Fibroblast of lung (primary cell): ENCODE measurements at regions not wholly inside any gene's neighbourhood (a gene's known extent, or its start where the extent isn't known, plus 50 kb on each side); places are given as distances from the start of the nearest gene placed in this dataset.

Experiments used
- DNase-seq, 2 donors: peaks; one replicate each; pipeline versions ENCODE4 v3.0.0 to v3.0.0-alpha.2; 2010; ENCODE audit warnings: low read depth in 2 of 2
- H2AFZ ChIP-seq: 2 replicates; pipeline ENCODE4 v1.5.1; 2012; ENCODE audit warnings: low read length, control low read depth, inconsistent platforms
- H3K27ac ChIP-seq: 2 replicates; pipeline ENCODE4 v1.5.1; 2011; ENCODE audit warnings: low read length, control low read depth; ENCODE audit not compliant: insufficient read depth
- H3K27me3 ChIP-seq: 2 replicates; pipeline ENCODE4 v1.5.1; 2011; ENCODE audit warnings: mild to moderate bottlenecking, low read length; ENCODE audit not compliant: control insufficient read depth, insufficient read depth
- H3K36me3 ChIP-seq: 2 replicates; pipeline ENCODE4 v1.5.1; 2011; ENCODE audit warnings: low read length; ENCODE audit not compliant: control insufficient read depth, insufficient read depth
- H3K4me1 ChIP-seq: 2 replicates; pipeline ENCODE4 v1.5.1; 2011; ENCODE audit warnings: low read length; ENCODE audit not compliant: control insufficient read depth, insufficient read depth; ENCODE audit errors: extremely low read depth
- H3K4me2 ChIP-seq: 2 replicates; pipeline ENCODE4 v1.5.1; 2011; ENCODE audit warnings: low read length, control low read depth; ENCODE audit not compliant: insufficient read depth; ENCODE audit errors: extremely low read depth
- H3K4me3 ChIP-seq, 4 experiments: fragments of 200-600 bp in 1 of 4; sonication (generic) in 1 of 4; replicated peaks in 1 of 4; 2 replicates each; pipeline ENCODE4 v1.5.1; 2011 to 2016; ENCODE audit warnings: low read length in 4 of 4, low read depth in 3 of 4, mild to moderate bottlenecking in 3 of 4, control low read depth in 2 of 4, inconsistent platforms in 1 of 4, mixed read lengths in 1 of 4; ENCODE audit not compliant: insufficient read depth in 1 of 4; ENCODE audit errors: control extremely low read depth in 1 of 4
- H3K79me2 ChIP-seq: 2 replicates; pipeline ENCODE4 v1.5.1; 2012; ENCODE audit warnings: mild to moderate bottlenecking, low read length, inconsistent platforms; ENCODE audit not compliant: control insufficient read depth, insufficient read depth
- H3K9ac ChIP-seq: 2 replicates; pipeline ENCODE4 v1.5.1; 2011; ENCODE audit warnings: mild to moderate bottlenecking, low read length, control low read depth; ENCODE audit not compliant: insufficient read depth
- H3K9me3 ChIP-seq: 2 replicates; pipeline ENCODE4 v1.5.1; 2012; ENCODE audit warnings: low read depth, low read length; ENCODE audit not compliant: control insufficient read depth, insufficient read depth
- H4K20me1 ChIP-seq: 2 replicates; pipeline ENCODE4 v1.5.1; 2011; ENCODE audit warnings: low read length; ENCODE audit not compliant: control insufficient read depth, insufficient read depth; ENCODE audit errors: extremely low read depth
- CTCF ChIP-seq, 2 donors: IDR thresholded peaks in 1 of 2; conservative IDR thresholded peaks in 1 of 2; 1 replicate in 1 of 2; 2 replicates in 1 of 2; pipeline ENCODE4 v1.5.1; 2011 to 2012; ENCODE audit warnings: low read length in 2 of 2, control low read depth in 1 of 2, inconsistent platforms in 1 of 2, low read depth in 1 of 2, mild to moderate bottlenecking in 1 of 2
- EZH2 ChIP-seq: IDR thresholded peaks from 2 replicates; pipeline ENCODE4 v1.5.1; 2012; ENCODE audit warnings: low read length, control low read depth, mild to moderate bottlenecking; ENCODE audit errors: missing control alignments

DNA sequence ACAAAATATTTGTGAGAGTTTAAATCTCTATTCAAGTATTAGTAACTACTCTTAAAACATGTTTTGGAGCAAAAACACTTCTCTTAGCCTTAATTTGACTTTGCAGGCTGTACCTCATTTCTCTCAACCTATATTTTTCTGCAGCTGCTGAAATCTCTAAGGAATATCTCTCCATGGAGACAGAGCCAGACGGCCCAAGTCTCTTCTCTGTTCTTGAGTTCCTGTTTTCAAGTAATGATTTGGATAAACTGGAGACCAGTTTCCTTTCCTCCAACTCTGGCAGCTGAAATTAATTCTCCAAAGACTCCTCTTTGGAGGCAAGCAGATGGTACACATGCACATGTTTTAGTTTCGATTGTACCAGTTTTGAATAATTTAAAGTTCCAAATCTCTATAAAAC, 659.7 kb upstream of the NEGR1 start:
- Histone ChIP-seq H3K36me3 (no peaks in the 10 kb centered on the region), H3K79me2 (no peaks in the 10 kb centered on the region), H3K27ac (no peak overlapping the region), H3K9me3 (no peaks in the 10 kb centered on the region), H3K4me2 (no peak overlapping the region), H3K9ac (no peak overlapping the region), H3K4me3 (no peak overlapping the region), H3K27me3 (no peaks in the 10 kb centered on the region), H4K20me1 (no peaks in the 10 kb centered on the region), H2AFZ (no peak overlapping the region), H3K4me1 (no peaks in the 10 kb centered on the region)
- TF ChIP-seq EZH2 (no peak), CTCF (conservative IDR thresholded peaks at IDR 0.05 in 1 of 2, IDR thresholded peaks at IDR 0.05 in 1 of 2; ENCODE audit: low read depth in 1 of 2, low read length in 2 of 2) (no peak)
- no peak for DNase-seq

DNA sequence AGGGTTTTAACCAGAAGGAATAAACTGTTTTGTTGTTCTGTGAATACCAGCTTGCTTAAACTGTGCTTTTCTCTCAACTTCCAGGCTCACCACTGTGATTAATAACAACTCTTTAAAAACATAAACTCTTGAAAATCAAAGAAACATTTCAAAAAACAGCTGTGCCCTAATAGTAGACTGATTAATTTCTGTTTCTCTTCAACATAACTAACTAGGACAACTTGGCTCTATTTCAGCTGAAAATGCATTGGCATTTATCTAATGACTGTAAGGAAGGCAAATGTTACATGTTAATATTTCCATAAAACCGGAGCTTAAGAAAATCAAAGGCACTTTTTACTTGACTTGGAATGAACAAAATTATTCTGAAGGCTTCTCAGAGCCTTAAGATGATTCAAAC, 656.1 kb upstream of the NEGR1 start:
- no peak overlapping the region for H3K4me2 ChIP-seq
- no peak overlapping the region for H3K27ac ChIP-seq
- no peaks in the 10 kb centered on the region for H4K20me1 ChIP-seq
- no peak for DNase-seq
- no peak overlapping the region for H3K4me3 ChIP-seq
- TF ChIP-seq EZH2 (no peak), CTCF (conservative IDR thresholded peaks at IDR 0.05 in 1 of 2, IDR thresholded peaks at IDR 0.05 in 1 of 2; ENCODE audit: low read depth in 1 of 2, low read length in 2 of 2) (no peak)
- H3K9ac ChIP-seq: no peak overlapping the region
- no peaks in the 10 kb centered on the region for H3K9me3 ChIP-seq
- H3K36me3 ChIP-seq: no peaks in the 10 kb centered on the region
- H3K79me2 ChIP-seq: no peaks in the 10 kb centered on the region
- H3K4me1 ChIP-seq: no peaks in the 10 kb centered on the region
- H3K27me3 ChIP-seq: no peaks in the 10 kb centered on the region
- no peak overlapping the region for H2AFZ ChIP-seq

- H3K4me3 ChIP-seq: no peak overlapping the region
- H3K4me2 ChIP-seq: no peak overlapping the region
- no peaks in the 10 kb centered on the region for H3K27me3 ChIP-seq
These were observed 655.6 kb upstream of the NEGR1 start for GRCh38 chr1:72937905-72938304.

More at GRCh38 chr1:72937905-72938304, 655.6 kb upstream of the NEGR1 start:
- H3K4me1 ChIP-seq: no peaks in the 10 kb centered on the region
- H4K20me1 ChIP-seq: no peaks in the 10 kb centered on the region
- H3K9ac ChIP-seq: no peak overlapping the region
- H3K9me3 ChIP-seq: no peaks in the 10 kb centered on the region
- DNase-seq: no peak
- no peaks in the 10 kb centered on the region for H3K36me3 ChIP-seq
- TF ChIP-seq EZH2 (no peak), CTCF (conservative IDR thresholded peaks at IDR 0.05 in 1 of 2, IDR thresholded peaks at IDR 0.05 in 1 of 2; ENCODE audit: low read depth in 1 of 2, low read length in 2 of 2) (no peak)
- no peak overlapping the region for H3K27ac ChIP-seq
- no peaks in the 10 kb centered on the region for H3K79me2 ChIP-seq
- no peak overlapping the region for H2AFZ ChIP-seq
